HEK293 (cell line): ENCODE measurements at regions not wholly inside any gene's neighbourhood (a gene's known extent, or its start where the extent isn't known, plus 50 kb on each side); places are given as distances from the start of the nearest gene placed in this dataset.

Experiments used
- CTCF ChIA-PET: fragments of 350-600 bp; formaldehyde crosslinking; extraction: SDS; loops from one replicate; lab custom pipeline; 2021; ENCODE audit warnings: antibody characterized with exemption; lab: Yijun Ruan, JAX
- POLR2A ChIA-PET: fragments of 300-600 bp; formaldehyde crosslinking; extraction: SDS; loops from one replicate; lab custom pipeline; 2020; ENCODE audit warnings: antibody characterized with exemption, inconsistent platforms; lab: Yijun Ruan, JAX
- H3K27ac ChIP-seq: fragments of 200-500 bp; sonication (Bioruptor generic); 2 replicates; pipeline ENCODE4 v1.5.1; 2014; ENCODE audit warnings: low read depth, low read length, control low read depth, inconsistent platforms; ENCODE audit errors: extremely low read depth
- H3K36me3 ChIP-seq, 2 experiments: fragments of 200-500 bp in 1 of 2; sonication (Bioruptor generic) in 1 of 2; 1 replicate in 1 of 2; 2 replicates in 1 of 2; pipeline ENCODE4 v1.5.1; 2014 to 2017; ENCODE audit warnings: inconsistent platforms in 2 of 2, low read length in 2 of 2; ENCODE audit not compliant: control insufficient read depth in 2 of 2, insufficient read depth in 1 of 2
- H3K4me1 ChIP-seq: fragments of 200-500 bp; sonication (Bioruptor generic); 2 replicates; pipeline ENCODE4 v1.5.1; 2014; ENCODE audit warnings: mild to moderate bottlenecking, low read length, inconsistent platforms; ENCODE audit not compliant: control insufficient read depth, insufficient read depth
- H3K4me3 ChIP-seq: 2 replicates; pipeline ENCODE4 v1.5.1; 2011; ENCODE audit warnings: low read depth, mild to moderate bottlenecking, control low read depth, low read length, moderate library complexity
- H3K9me3 ChIP-seq: fragments of 200-500 bp; sonication (Bioruptor generic); 2 replicates; pipeline ENCODE4 v1.5.1; 2014; ENCODE audit warnings: low read depth, low read length, inconsistent platforms; ENCODE audit not compliant: control insufficient read depth, insufficient read depth
- FEZF1 ChIP-seq: fragments of 450-650 bp; formaldehyde crosslinking; IDR thresholded peaks from 2 replicates; pipeline ENCODE4 v1.5.1; 2016; ENCODE audit warnings: missing biosample characterization, missing genetic modification characterization
- GLI4 ChIP-seq: fragments of 450-650 bp; formaldehyde crosslinking; IDR thresholded peaks from 2 replicates; pipeline ENCODE4 v1.5.1; 2016; ENCODE audit warnings: missing biosample characterization, missing genetic modification characterization
- GLIS1 ChIP-seq: fragments of 450-650 bp; formaldehyde crosslinking; IDR thresholded peaks from 2 replicates; pipeline ENCODE4 v1.5.1; 2016; ENCODE audit warnings: missing biosample characterization, missing genetic modification characterization
- HIC1 ChIP-seq: fragments of 450-650 bp; formaldehyde crosslinking; IDR thresholded peaks from 2 replicates; pipeline ENCODE4 v1.5.1; 2016; ENCODE audit warnings: missing biosample characterization, missing genetic modification characterization
- KLF9 ChIP-seq: fragments of 450-650 bp; formaldehyde crosslinking; IDR thresholded peaks from 2 replicates; pipeline ENCODE4 v1.5.1; 2016; ENCODE audit warnings: missing biosample characterization, missing genetic modification characterization, low read depth
- OSR2 ChIP-seq: fragments of 450-650 bp; formaldehyde crosslinking; IDR thresholded peaks from 2 replicates; pipeline ENCODE4 v1.5.1; 2016; ENCODE audit warnings: missing biosample characterization, missing genetic modification characterization
- PBX3 ChIP-seq: sonication (generic); formaldehyde crosslinking; IDR thresholded peaks from 2 replicates; pipeline ENCODE4 v1.8.1; 2022; ENCODE audit warnings: mild to moderate bottlenecking, moderate library complexity, missing genetic modification reagents
- PRDM1 ChIP-seq: fragments of 450-650 bp; formaldehyde crosslinking; IDR thresholded peaks from 2 replicates; pipeline ENCODE4; 2016; ENCODE audit warnings: missing biosample characterization, missing genetic modification characterization
- SCRT2 ChIP-seq: fragments of 450-650 bp; formaldehyde crosslinking; IDR thresholded peaks from 2 replicates; pipeline ENCODE4 v1.5.1; 2016; ENCODE audit warnings: missing biosample characterization, missing genetic modification characterization
- YY1 ChIP-seq: fragments of 450-650 bp; formaldehyde crosslinking; IDR thresholded peaks from 2 replicates; pipeline ENCODE4 v1.5.1; 2018; ENCODE audit warnings: missing biosample characterization, missing genetic modification characterization
- ZNF121 ChIP-seq: fragments of 450-650 bp; formaldehyde crosslinking; IDR thresholded peaks from 2 replicates; pipeline ENCODE4 v1.5.1; 2016; ENCODE audit warnings: missing biosample characterization, missing genetic modification characterization
- ZNF155 ChIP-seq: fragments of 450-650 bp; formaldehyde crosslinking; IDR thresholded peaks from 2 replicates; pipeline ENCODE4 v1.5.1; 2016; ENCODE audit warnings: missing biosample characterization, missing genetic modification characterization
- ZNF169 ChIP-seq: fragments of 450-650 bp; formaldehyde crosslinking; IDR thresholded peaks from 2 replicates; pipeline ENCODE4 v1.5.1; 2016; ENCODE audit warnings: missing biosample characterization, missing genetic modification characterization
- ZNF2 ChIP-seq: fragments of 450-650 bp; formaldehyde crosslinking; IDR thresholded peaks from 2 replicates; pipeline ENCODE4 v1.5.1; 2016; ENCODE audit warnings: missing biosample characterization, missing genetic modification characterization
- ZNF211 ChIP-seq: fragments of 450-650 bp; formaldehyde crosslinking; IDR thresholded peaks from 2 replicates; pipeline ENCODE4 v1.5.1; 2016; ENCODE audit warnings: low read depth, missing biosample characterization, missing genetic modification characterization
- ZNF274 ChIP-seq, 2 experiments: fragments of 200-500 bp in 1 of 2; fragments of 450-650 bp in 1 of 2; sonication (Bioruptor generic) in 1 of 2; formaldehyde crosslinking in 1 of 2; IDR thresholded peaks; 2 replicates each; pipeline versions ENCODE4 v1.5.1 to v1.6.1; 2014 to 2016; ENCODE audit warnings: borderline replicate concordance in 1 of 2, inconsistent platforms in 1 of 2, low read length in 1 of 2, missing biosample characterization in 1 of 2, missing genetic modification characterization in 1 of 2
- ZNF302 ChIP-seq: fragments of 450-650 bp; formaldehyde crosslinking; IDR thresholded peaks from 2 replicates; pipeline ENCODE4 v1.5.1; 2016; ENCODE audit warnings: missing biosample characterization, missing genetic modification characterization, low read depth
- ZNF548 ChIP-seq: fragments of 450-650 bp; formaldehyde crosslinking; IDR thresholded peaks from 2 replicates; pipeline ENCODE4 v1.5.1; 2016; ENCODE audit warnings: missing biosample characterization, missing genetic modification characterization
- ZNF549 ChIP-seq: fragments of 450-650 bp; IDR thresholded peaks from 2 replicates; pipeline ENCODE4 v1.5.1; 2018; ENCODE audit warnings: missing biosample characterization, missing genetic modification characterization, mild to moderate bottlenecking, inconsistent platforms, moderate library complexity
- ZNF629 ChIP-seq: fragments of 450-650 bp; formaldehyde crosslinking; IDR thresholded peaks from 2 replicates; pipeline ENCODE4 v1.5.1; 2017; ENCODE audit warnings: missing biosample characterization, missing genetic modification characterization
- ZNF701 ChIP-seq: fragments of 450-650 bp; formaldehyde crosslinking; IDR thresholded peaks from 2 replicates; pipeline ENCODE4 v1.5.1; 2016; ENCODE audit warnings: missing biosample characterization, missing genetic modification characterization
- ZNF76 ChIP-seq: fragments of 450-650 bp; formaldehyde crosslinking; IDR thresholded peaks from 2 replicates; pipeline ENCODE4; 2016; ENCODE audit warnings: low read depth, missing biosample characterization, missing genetic modification characterization, borderline replicate concordance
- ZSCAN30 ChIP-seq: fragments of 450-650 bp; IDR thresholded peaks from 2 replicates; pipeline ENCODE4 v1.5.1; 2018; ENCODE audit warnings: missing biosample characterization, mild to moderate bottlenecking, missing genetic modification characterization, moderate library complexity
- TF ChIP-seq, protein P1 (sequence below): fragments of 450-650 bp; formaldehyde crosslinking; IDR thresholded peaks from 2 replicates; pipeline ENCODE4; 2016; ENCODE audit warnings: missing biosample characterization, missing genetic modification characterization
- TF ChIP-seq, protein P2 (sequence below): fragments of 450-650 bp; formaldehyde crosslinking; IDR thresholded peaks from 2 replicates; pipeline ENCODE4 v1.5.1; 2016; ENCODE audit warnings: missing biosample characterization, missing genetic modification characterization

- no peaks in the 10 kb centered on the region for H3K36me3 ChIP-seq
- ChIA-PET CTCF (no interaction called here), POLR2A (no interaction called here)
- H3K9me3 ChIP-seq, result no peaks in the 10 kb centered on the region
- no peaks in the 10 kb centered on the region for H3K4me1 ChIP-seq
- H3K4me3 ChIP-seq, result no peak overlapping the region
- TF ChIP-seq ZSCAN30 (tag by site-specific recombination) (no peak), ZNF155 (tag by site-specific recombination) (no peak), ZNF302 (tag by site-specific recombination) (no peak), GLIS1 (tag by site-specific recombination) (no peak), OSR2 (no peak), SCRT2 (tag by site-specific recombination) (no peak), FEZF1 (tag by site-specific recombination) (no peak), ZNF629 (tag by site-specific recombination) (no peak), KLF9 (tag by site-specific recombination) (no peak), ZNF548 (no peak), ZNF169 (no peak), ZNF701 (no peak), PRDM1 (tag by site-specific recombination) (no peak), ZNF121 (tag by site-specific recombination) (no peak), ZNF211 (no peak), GLI4 (no peak), HIC1 (no peak)
- TF ChIP-seq, protein P1, sequence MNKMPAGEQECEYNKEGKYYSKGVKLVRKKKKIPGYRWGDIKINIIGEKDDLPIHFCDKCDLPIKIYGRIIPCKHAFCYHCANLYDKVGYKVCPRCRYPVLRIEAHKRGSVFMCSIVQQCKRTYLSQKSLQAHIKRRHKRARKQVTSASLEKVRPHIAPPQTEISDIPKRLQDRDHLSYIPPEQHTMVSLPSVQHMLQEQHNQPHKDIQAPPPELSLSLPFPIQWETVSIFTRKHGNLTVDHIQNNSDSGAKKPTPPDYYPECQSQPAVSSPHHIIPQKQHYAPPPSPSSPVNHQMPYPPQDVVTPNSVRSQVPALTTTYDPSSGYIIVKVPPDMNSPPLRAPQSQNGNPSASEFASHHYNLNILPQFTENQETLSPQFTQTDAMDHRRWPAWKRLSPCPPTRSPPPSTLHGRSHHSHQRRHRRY (tag by site-specific recombination), result no peak
- TF ChIP-seq, all 188 proteins: peak for 0
- no peak overlapping the region for H3K27ac ChIP-seq
Measured at GRCh38 chr3:82474711-82475110, 713.3 kb upstream of the GBE1 start.

GRCh38 chr3:82473864-82474541 lies 712.6 kb upstream of the GBE1 start:
- Histone ChIP-seq H3K9me3 (no peaks in the 10 kb centered on the region), H3K27ac (no peak overlapping the region), H3K4me3 (no peak overlapping the region), H3K4me1 (no peaks in the 10 kb centered on the region), H3K36me3 (no peaks in the 10 kb centered on the region)
- ChIA-PET CTCF (no interaction called here), POLR2A (no interaction called here)
- TF ChIP-seq PBX3 (CRISPR knock-in tag), result no peak

- H3K4me1 ChIP-seq, result no peaks in the 10 kb centered on the region
- no peak overlapping the region for H3K4me3 ChIP-seq
- H3K27ac ChIP-seq, result no peak overlapping the region
- POLR2A ChIA-PET, result no interaction called here
- no peaks in the 10 kb centered on the region for H3K9me3 ChIP-seq
- H3K36me3 ChIP-seq, result no peaks in the 10 kb centered on the region
- CTCF ChIA-PET, result no interaction called here
- TF ChIP-seq ZNF274 (IDR thresholded peaks at IDR 0.05; ENCODE audit: low read length) (no peak), ZNF274 (tag by site-specific recombination; IDR thresholded peaks at IDR 0.05; ENCODE audit: borderline replicate concordance) (no peak), YY1 (tag by site-specific recombination) (no peak), ZNF76 (tag by site-specific recombination) (no peak), ZNF2 (no peak), ZNF549 (no peak)
- TF ChIP-seq, protein P2, sequence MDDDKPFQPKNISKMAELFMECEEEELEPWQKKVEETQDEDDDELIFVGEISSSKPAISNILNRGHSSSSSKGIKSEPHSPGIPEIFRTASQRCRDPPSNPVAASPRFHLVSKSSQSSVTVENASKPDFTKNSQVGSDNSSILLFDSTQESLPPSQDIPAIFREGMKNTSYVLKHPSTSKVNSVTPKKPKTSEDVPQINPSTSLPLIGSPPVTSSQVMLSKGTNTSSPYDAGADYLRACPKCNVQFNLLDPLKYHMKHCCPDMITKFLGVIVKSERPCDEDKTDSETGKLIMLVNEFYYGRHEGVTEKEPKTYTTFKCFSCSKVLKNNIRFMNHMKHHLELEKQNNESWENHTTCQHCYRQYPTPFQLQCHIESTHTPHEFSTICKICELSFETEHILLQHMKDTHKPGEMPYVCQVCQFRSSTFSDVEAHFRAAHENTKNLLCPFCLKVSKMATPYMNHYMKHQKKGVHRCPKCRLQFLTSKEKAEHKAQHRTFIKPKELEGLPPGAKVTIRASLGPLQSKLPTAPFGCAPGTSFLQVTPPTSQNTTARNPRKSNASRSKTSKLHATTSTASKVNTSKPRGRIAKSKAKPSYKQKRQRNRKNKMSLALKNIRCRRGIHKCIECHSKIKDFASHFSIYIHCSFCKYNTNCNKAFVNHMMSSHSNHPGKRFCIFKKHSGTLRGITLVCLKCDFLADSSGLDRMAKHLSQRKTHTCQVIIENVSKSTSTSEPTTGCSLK (tag by site-specific recombination), result no peak
Measured at GRCh38 chr3:82467051-82467450, 705.6 kb upstream of the GBE1 start.
